Natural killer cell (primary cell): ENCODE measurements at regions not wholly inside any gene's neighbourhood (a gene's known extent, or its start where the extent isn't known, plus 50 kb on each side); places are given as distances from the start of the nearest gene placed in this dataset.

Experiments
- ATAC-seq, 3 donors: fragments of 150-1000 bp in 2 of 3; fragments of 200-7000 bp in 1 of 3; cut with Tn5 transposase; 1 replicate in 1 of 3; 2 replicates in 2 of 3; pipeline ENCODE4 v1.10.0; 2021; ENCODE audit warnings: mild to moderate bottlenecking in 2 of 3, moderate library complexity in 2 of 3
- DNase-seq, 2 donors: peaks; one replicate each; pipeline versions ENCODE4 v3.0.0 to v3.0.0-alpha.2; 2013 to 2021; ENCODE audit warnings: mixed read lengths in 1 of 2
- H3K27ac ChIP-seq: one replicate; pipeline ENCODE4 v1.5.1; 2013; ENCODE audit warnings: mild to moderate bottlenecking, low read length
- H3K27me3 ChIP-seq: one replicate; pipeline ENCODE4 v1.6.1; 2013; ENCODE audit warnings: low read length; ENCODE audit not compliant: control insufficient read depth, insufficient read depth
- H3K36me3 ChIP-seq: one replicate; pipeline ENCODE4 v1.6.1; 2013; ENCODE audit warnings: low read length; ENCODE audit not compliant: control insufficient read depth, insufficient read depth
- H3K4me1 ChIP-seq: one replicate; pipeline ENCODE4 v1.6.1; 2013; ENCODE audit warnings: low read length; ENCODE audit not compliant: control insufficient read depth, insufficient read depth
- H3K4me3 ChIP-seq: one replicate; pipeline ENCODE4 v1.5.1; 2013; ENCODE audit warnings: low read length
- H3K9me3 ChIP-seq: one replicate; pipeline ENCODE4 v1.6.1; 2013; ENCODE audit warnings: low read length; ENCODE audit not compliant: control insufficient read depth, insufficient read depth
- H3K27ac Mint-ChIP-seq, 2 donors: one replicate each; pipeline ENCODE4 v1.8.0; 2022; ENCODE audit warnings: mild to moderate bottlenecking in 2 of 2, mixed read lengths in 2 of 2, moderate library complexity in 1 of 2
- H3K27me3 Mint-ChIP-seq, 2 donors: one replicate each; pipeline ENCODE4 v1.8.0; 2022; ENCODE audit warnings: low read depth in 2 of 2, mixed read lengths in 2 of 2
- H3K36me3 Mint-ChIP-seq: one replicate; pipeline ENCODE4 v1.8.0; 2022; ENCODE audit warnings: mixed read lengths
- H3K4me1 Mint-ChIP-seq, 2 donors: one replicate each; pipeline ENCODE4 v1.8.0; 2022; ENCODE audit warnings: mixed read lengths in 2 of 2
- H3K4me3 Mint-ChIP-seq: one replicate; pipeline ENCODE4 v1.8.0; 2022; ENCODE audit warnings: mild to moderate bottlenecking, moderate library complexity, mixed read lengths
- H3K9me3 Mint-ChIP-seq, 2 donors: one replicate each; pipeline ENCODE4 v1.8.0; 2022; ENCODE audit warnings: mixed read lengths in 2 of 2
- CTCF ChIP-seq: fragments of 200-600 bp; IDR thresholded peaks from one replicate; pipeline ENCODE4 v1.8.0; 2022; ENCODE audit warnings: antibody characterized with exemption
- WGBS: methylation state at CpG from one replicate; pipeline ENCODE4 v1.1.7; 2013; ENCODE audit warnings: missing lambda C conversion rate; ENCODE audit not compliant: insufficient coverage; 5-methylcytosine and 5-hydroxymethylcytosine counted together
- intact Hi-C: fragments of 100-400 bp; cut with micrococcal nuclease; formaldehyde crosslinking; loops from one replicate; pipeline ENCODE4 v1.14.2; 2022

GRCh38 chr22:26746311-26746710 lies 88.9 kb downstream of the MIAT start:
- no peak for ATAC-seq
- intact Hi-C loops = no loop called here
- no peak for TF ChIP-seq CTCF
- no peak overlapping the region for H3K4me3 ChIP-seq
- WGBS = 100% methylated on average over 1 of the region's 1 CpG
- H3K27ac ChIP-seq = no peak overlapping the region
- no peaks in the 10 kb centered on the region for H3K27me3 ChIP-seq
- H3K4me1 ChIP-seq = no peaks in the 10 kb centered on the region
- H3K4me3 Mint-ChIP-seq = no peak overlapping the region
- H3K9me3 ChIP-seq = no peaks in the 10 kb centered on the region
- peaks cover 7% of the 10 kb centered on the region for H3K36me3 Mint-ChIP-seq
- H3K4me1 Mint-ChIP-seq = peaks cover 9 to 27% of the 10 kb centered on the region in 2 donors
- H3K36me3 ChIP-seq = peaks cover 4% of the 10 kb centered on the region
- no peak overlapping the region for H3K27ac Mint-ChIP-seq
- H3K9me3 Mint-ChIP-seq = no peaks in the 10 kb centered on the region
- no peaks in the 10 kb centered on the region for H3K27me3 Mint-ChIP-seq
- DNase-seq = no peak

GRCh38 chr22:26748845-26749244 lies 91.5 kb downstream of the MIAT start:
- no peaks in the 10 kb centered on the region for H3K27me3 ChIP-seq
- no peak for DNase-seq
- H3K27ac Mint-ChIP-seq = no peak overlapping the region

GRCh38 chr22:26751217-26751616 lies 93.8 kb downstream of the MIAT start:
- 78% methylated on average over 5 of the region's 5 CpGs for WGBS
- Histone ChIP-seq H3K4me3 (no peak overlapping the region), H3K27ac (no peak overlapping the region), H3K36me3 (no peaks in the 10 kb centered on the region), H3K4me1 (no peaks in the 10 kb centered on the region), H3K27me3 (no peaks in the 10 kb centered on the region), H3K9me3 (peaks cover 5% of the 10 kb centered on the region)
- ATAC-seq (no peak), DNase-seq (no peak)
- intact Hi-C loops = loop anchor here (10.0 kb wide), 1 partner anchor 1054 kb away; the partner anchor contains the start of gene MN1
- no peak for TF ChIP-seq CTCF
- H3K27ac Mint-ChIP-seq = no peak overlapping the region
- H3K36me3 Mint-ChIP-seq = no peaks in the 10 kb centered on the region
- no peaks in the 10 kb centered on the region for H3K27me3 Mint-ChIP-seq
- H3K4me3 Mint-ChIP-seq = no peak overlapping the region
- H3K4me1 Mint-ChIP-seq = peaks cover 10 to 31% of the 10 kb centered on the region in 2 donors
- no peaks in the 10 kb centered on the region for H3K9me3 Mint-ChIP-seq

More at GRCh38 chr22:26748845-26749244, 91.5 kb downstream of the MIAT start:
- H3K4me3 Mint-ChIP-seq = no peak overlapping the region
- H3K4me3 ChIP-seq = no peak overlapping the region
- peaks cover 5% of the 10 kb centered on the region for H3K9me3 ChIP-seq
- intact Hi-C loops = no loop called here
- no peaks in the 10 kb centered on the region for H3K36me3 ChIP-seq
- TF ChIP-seq CTCF = no peak
- H3K9me3 Mint-ChIP-seq = no peaks in the 10 kb centered on the region
- H3K27me3 Mint-ChIP-seq = no peaks in the 10 kb centered on the region
- 93% methylated on average over 6 of the region's 6 CpGs for WGBS
- H3K4me1 ChIP-seq = no peaks in the 10 kb centered on the region
- ATAC-seq = no peak
- no peak overlapping the region for H3K27ac ChIP-seq
- H3K36me3 Mint-ChIP-seq = no peaks in the 10 kb centered on the region
- H3K4me1 Mint-ChIP-seq = peaks cover 10 to 38% of the 10 kb centered on the region in 2 donors

GRCh38 chr22:26753125-26753862 lies 95.9 kb downstream of the MIAT start:
- Mint-ChIP-seq H3K4me3 (no peak overlapping the region), H3K27ac (no peak overlapping the region), H3K9me3 (no peaks in the 10 kb centered on the region), H3K36me3 (no peaks in the 10 kb centered on the region), H3K27me3 (no peaks in the 10 kb centered on the region), H3K4me1 (peaks cover 10 to 35% of the 10 kb centered on the region in 2 donors)
- WGBS = 96% methylated on average over 10 of the region's 10 CpGs
- Histone ChIP-seq H3K4me1 (peaks cover 4% of the 10 kb centered on the region), H3K36me3 (no peaks in the 10 kb centered on the region), H3K27ac (no peak overlapping the region), H3K27me3 (no peaks in the 10 kb centered on the region), H3K9me3 (peaks cover 5% of the 10 kb centered on the region), H3K4me3 (no peak overlapping the region)
- intact Hi-C loops = loop anchor here (10.0 kb wide), 1 partner anchor 1052 kb away; the partner anchor contains the start of gene MN1
- no peak for TF ChIP-seq CTCF
- DNase-seq = no peak
- no peak for ATAC-seq
